HG02610 (cell line): ENCODE measurements at regions not wholly inside any gene's neighbourhood (a gene's known extent, or its start where the extent isn't known, plus 50 kb on each side); places are given as distances from the start of the nearest gene placed in this dataset.
"Not testable (repeated sequence)": the region's sequence is repeated elsewhere in the genome, so short reads cannot be mapped to it uniquely, and the experiment has no call there.

Experiments used
- ATAC-seq: cut with Tn5 transposase; IDR thresholded peaks from one replicate; pipeline ENCODE4 v1.9.1; 2021; ENCODE audit warnings: mild to moderate bottlenecking, moderate library complexity; ENCODE audit not compliant: unreplicated experiment

- ATAC-seq = no peak
Measured at GRCh38 chr6:51049288-51049982, 230.8 kb downstream of the TFAP2B start.

GRCh38 chr6:51049983-51050877, 231.6 kb downstream of the TFAP2B start:
- no peak for ATAC-seq

- not testable (repeated sequence) for ATAC-seq
Measured at GRCh38 chr6:51052716-51053115, 234.0 kb downstream of the TFAP2B start.

GRCh38 chr6:51055316-51055715, 236.6 kb downstream of the TFAP2B start:
- not testable (repeated sequence) for ATAC-seq

- no peak for ATAC-seq
Measured at GRCh38 chr6:51057296-51057695, 238.6 kb downstream of the TFAP2B start.

- ATAC-seq = no peak
Measured at GRCh38 chr6:51060262-51060762, 241.6 kb downstream of the TFAP2B start.

- no peak for ATAC-seq
Measured at GRCh38 chr6:51062166-51062722, 243.6 kb downstream of the TFAP2B start.

GRCh38 chr6:51077821-51078518, 259.3 kb downstream of the TFAP2B start:
- ATAC-seq = no peak

- ATAC-seq = no peak
Measured at GRCh38 chr6:51090343-51090742, 271.7 kb downstream of the TFAP2B start.

- ATAC-seq = no peak
Measured at GRCh38 chr6:51093871-51094270, 275.2 kb downstream of the TFAP2B start.

- no peak for ATAC-seq
Measured at GRCh38 chr6:51094271-51094670, 275.6 kb downstream of the TFAP2B start.

- ATAC-seq = no peak
Measured at GRCh38 chr6:51098246-51098645, 279.6 kb downstream of the TFAP2B start.

GRCh38 chr6:51098791-51099190, 280.1 kb downstream of the TFAP2B start:
- no peak for ATAC-seq

GRCh38 chr6:51099201-51099600, 280.5 kb downstream of the TFAP2B start:
- ATAC-seq = no peak

GRCh38 chr6:51105357-51105756, 286.7 kb downstream of the TFAP2B start:
- ATAC-seq = no peak

GRCh38 chr6:51107769-51108203, 289.1 kb downstream of the TFAP2B start:
- no peak for ATAC-seq

GRCh38 chr6:51108563-51109234, 290.0 kb downstream of the TFAP2B start:
- ATAC-seq = no peak

GRCh38 chr6:51112731-51113130, 294.1 kb downstream of the TFAP2B start:
- no peak for ATAC-seq

- ATAC-seq = no peak
Measured at GRCh38 chr6:51116723-51117122, 298.1 kb downstream of the TFAP2B start.

- ATAC-seq = no peak
Measured at GRCh38 chr6:51118792-51119191, 300.1 kb downstream of the TFAP2B start.
